Activated CD4-positive, alpha-beta T cell treated with anti-CD3 and anti-CD28 coated beads, Interleukin-2, amount 10 ng/mL, durations not matched to agents 24 days and 14 days (primary cell): ENCODE measurements at regions not wholly inside any gene's neighbourhood (a gene's known extent, or its start where the extent isn't known, plus 50 kb on each side); places are given as distances from the start of the nearest gene placed in this dataset.

Experiments
- DNase-seq: peaks from one replicate; pipeline ENCODE4 v3.0.0; 2022
- H3K27ac Mint-ChIP-seq: one replicate; pipeline ENCODE4 v1.8.0; 2022; ENCODE audit warnings: mild to moderate bottlenecking, mixed read lengths
- H3K27me3 Mint-ChIP-seq: one replicate; pipeline ENCODE4 v1.8.0; 2022; ENCODE audit warnings: mixed read lengths
- H3K36me3 Mint-ChIP-seq: one replicate; pipeline ENCODE4 v1.8.0; 2022; ENCODE audit warnings: low read depth, mild to moderate bottlenecking, mixed read lengths
- H3K4me1 Mint-ChIP-seq: one replicate; pipeline ENCODE4 v1.8.0; 2021; ENCODE audit warnings: mixed read lengths
- H3K4me3 Mint-ChIP-seq: one replicate; pipeline ENCODE4 v1.8.0; 2022; ENCODE audit warnings: mild to moderate bottlenecking, moderate library complexity, mixed read lengths
- H3K9me3 Mint-ChIP-seq: one replicate; pipeline ENCODE4 v1.8.0; 2021; ENCODE audit warnings: mixed read lengths
- intact Hi-C: fragments of 100-400 bp; cut with micrococcal nuclease; formaldehyde crosslinking; loops from one replicate; pipeline ENCODE4 v1.15.1; 2023

DNA sequence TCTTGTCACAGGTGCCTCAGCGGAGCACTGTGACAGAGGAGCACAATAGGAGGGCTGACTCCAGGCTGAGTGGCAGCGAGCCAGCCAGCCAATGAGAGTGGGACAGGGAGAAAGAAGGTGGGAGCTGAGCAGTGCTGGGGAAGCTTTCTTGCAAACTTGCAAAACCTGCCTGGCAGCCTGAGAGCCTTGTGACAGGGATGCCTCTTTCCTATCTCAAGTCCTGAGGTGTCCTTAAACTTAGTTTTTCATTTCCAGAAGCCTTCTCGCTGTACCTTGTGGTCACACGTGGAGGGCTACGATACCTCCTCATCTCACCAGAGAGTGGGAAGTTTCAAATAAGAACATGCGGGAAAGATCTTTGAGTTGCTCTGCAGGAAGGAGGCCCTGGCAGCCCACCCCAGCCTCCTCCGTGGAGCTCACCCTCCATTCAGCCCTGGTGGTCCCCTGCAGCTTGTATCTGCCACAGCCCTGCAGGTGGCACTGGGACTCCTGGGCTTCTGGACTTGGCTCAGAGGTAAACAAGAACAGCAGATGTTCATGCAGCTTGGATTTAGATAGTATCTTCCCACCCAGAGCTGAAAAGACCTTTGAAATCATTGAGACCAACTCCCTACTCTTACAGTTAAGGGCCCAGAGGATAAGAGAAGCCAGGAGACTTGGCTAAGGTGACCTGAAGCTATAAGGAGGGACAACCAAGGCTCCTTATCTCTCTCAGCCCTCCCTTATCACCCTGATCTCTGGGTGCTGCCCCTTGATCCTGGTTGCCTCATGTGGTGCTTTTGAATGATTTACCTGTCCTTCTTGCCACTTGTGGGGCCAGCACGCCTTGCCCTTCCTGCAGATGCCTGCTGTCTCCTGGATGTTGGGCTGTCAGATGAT is 153.5 kb upstream of the MAX start:
- H3K27ac Mint-ChIP-seq: no peak overlapping the region
- no peak for DNase-seq
- H3K36me3 Mint-ChIP-seq: peaks cover 4% of the 10 kb centered on the region
- no peaks in the 10 kb centered on the region for H3K27me3 Mint-ChIP-seq
- peaks cover 22% of the 10 kb centered on the region for H3K4me1 Mint-ChIP-seq
- intact Hi-C loops: no loop called here
- H3K9me3 Mint-ChIP-seq: peaks cover 8% of the 10 kb centered on the region
- no peak overlapping the region for H3K4me3 Mint-ChIP-seq

DNA sequence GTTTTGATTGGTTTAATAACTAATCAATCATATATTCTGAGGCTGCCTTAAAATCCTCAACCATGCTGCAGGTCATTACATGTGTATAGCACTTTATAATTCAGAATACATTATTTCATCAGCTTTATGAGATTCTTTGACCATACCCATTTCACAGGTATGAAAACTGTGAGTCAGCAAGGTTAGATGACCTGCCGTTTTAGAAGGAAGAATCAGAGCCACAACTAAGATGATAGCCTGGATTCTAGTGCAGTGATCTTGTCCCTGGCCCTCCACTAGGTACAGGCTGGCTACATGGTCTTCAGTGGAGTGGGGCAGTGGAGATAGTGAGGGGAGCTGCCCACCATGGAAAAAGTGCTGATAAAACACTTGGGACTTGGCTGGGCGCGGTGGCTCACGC is 154.4 kb upstream of the MAX start:
- Mint-ChIP-seq H3K27ac (no peak overlapping the region), H3K27me3 (no peaks in the 10 kb centered on the region), H3K4me3 (no peak overlapping the region), H3K36me3 (peaks cover 4% of the 10 kb centered on the region), H3K9me3 (peaks cover 8% of the 10 kb centered on the region), H3K4me1 (peaks cover 24% of the 10 kb centered on the region)
- DNase-seq: no peak
- intact Hi-C loops: no loop called here

DNA sequence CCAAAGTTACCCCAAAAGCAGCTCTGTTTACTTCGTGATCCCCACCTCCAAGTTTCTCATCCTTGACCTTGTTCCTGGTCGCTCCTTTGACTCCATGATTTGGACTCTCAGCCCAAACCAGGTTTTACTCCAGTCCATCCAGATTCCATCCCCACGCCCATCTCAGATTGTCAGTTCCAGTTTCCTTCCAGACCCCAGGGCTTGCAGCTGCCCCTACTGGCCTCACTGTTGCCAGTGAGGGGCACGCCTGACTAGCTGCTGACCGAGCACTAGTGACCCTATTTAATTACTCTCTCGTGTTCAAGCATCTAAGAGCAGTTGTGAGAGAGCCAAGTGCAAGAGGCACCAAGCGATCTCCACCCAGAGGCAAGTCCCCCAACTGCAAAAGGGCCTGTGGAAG is 155.1 kb upstream of the FUT8 start:
- Mint-ChIP-seq H3K4me3 (no peak overlapping the region), H3K9me3 (peaks cover 8% of the 10 kb centered on the region), H3K36me3 (peaks cover 4% of the 10 kb centered on the region), H3K4me1 (peaks cover 24% of the 10 kb centered on the region), H3K27me3 (no peaks in the 10 kb centered on the region), H3K27ac (no peak overlapping the region)
- intact Hi-C loops: no loop called here
- DNase-seq: no peak

DNA sequence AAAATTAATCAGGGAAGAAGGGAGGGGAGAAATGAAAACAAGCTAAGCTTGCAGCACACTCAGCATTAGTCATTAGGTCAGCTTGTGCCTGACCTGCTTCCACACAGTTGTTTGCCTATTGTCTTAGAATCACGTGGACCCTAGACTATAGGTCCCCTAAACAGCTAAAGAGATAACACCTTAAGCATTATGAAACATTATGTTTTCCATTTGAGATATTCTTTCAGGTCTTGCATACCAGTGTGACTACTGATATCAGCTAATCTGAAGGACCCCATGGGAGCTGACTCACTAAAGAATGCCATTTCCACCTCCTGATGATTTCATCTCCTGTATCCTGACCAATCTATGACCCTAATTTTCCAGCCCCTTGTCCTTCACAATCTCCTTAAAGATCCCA is 154.1 kb upstream of the FUT8 start:
- Mint-ChIP-seq H3K27me3 (no peaks in the 10 kb centered on the region), H3K36me3 (peaks cover 2% of the 10 kb centered on the region), H3K4me1 (peaks cover 22% of the 10 kb centered on the region), H3K27ac (no peak overlapping the region), H3K9me3 (peaks cover 5% of the 10 kb centered on the region), H3K4me3 (no peak overlapping the region)
- intact Hi-C loops: no loop called here
- DNase-seq: no peak

DNA sequence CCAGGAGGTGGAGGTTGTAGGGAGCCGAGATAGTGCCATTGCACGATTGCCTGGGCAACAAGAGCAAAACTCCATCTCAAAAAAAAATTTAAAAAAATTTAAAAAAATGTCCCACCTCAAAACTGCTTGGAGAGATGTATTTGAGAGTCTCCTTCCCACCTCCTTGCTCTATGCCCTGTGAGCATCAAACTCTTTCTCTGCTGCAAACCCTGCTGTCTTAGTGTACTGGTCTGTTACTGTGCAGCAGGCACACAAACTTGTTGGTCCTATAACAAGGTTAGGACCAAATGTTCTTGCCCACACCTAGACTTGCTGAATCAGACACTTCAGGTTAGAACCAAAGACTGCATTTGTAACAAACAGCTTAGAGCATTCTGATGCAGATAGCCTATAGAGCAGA is 153.5 kb upstream of the FUT8 start:
- Mint-ChIP-seq H3K27ac (no peak overlapping the region), H3K4me1 (peaks cover 22% of the 10 kb centered on the region)

DNA sequence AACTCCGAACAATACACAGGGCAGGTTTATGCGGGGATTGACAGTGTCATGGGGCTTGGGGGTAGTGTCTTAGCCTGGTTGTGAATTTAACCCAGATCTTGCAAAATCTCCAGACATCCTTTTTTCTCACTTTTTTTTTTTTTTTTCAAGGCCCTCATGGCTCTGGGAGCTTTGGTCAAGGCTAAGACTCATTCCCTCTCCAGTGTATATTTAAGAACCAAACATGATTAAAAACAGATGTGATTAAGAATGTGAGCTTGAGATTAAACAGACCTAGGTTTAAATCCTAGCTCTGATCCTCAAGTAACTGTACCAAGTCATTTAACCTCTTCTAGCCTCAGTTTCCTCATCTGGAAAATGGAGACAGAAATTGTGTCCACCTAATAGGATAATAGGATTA is 151.7 kb upstream of the FUT8 start:
- DNase-seq: no peak
- intact Hi-C loops: no loop called here
- Mint-ChIP-seq H3K36me3 (peaks cover 2% of the 10 kb centered on the region), H3K4me1 (peaks cover 13% of the 10 kb centered on the region), H3K27me3 (no peaks in the 10 kb centered on the region), H3K4me3 (no peak overlapping the region), H3K9me3 (peaks cover 4% of the 10 kb centered on the region), H3K27ac (no peak overlapping the region)

More for the DNA sequence above, 153.5 kb upstream of the FUT8 start:
- Mint-ChIP-seq H3K36me3 (peaks cover 2% of the 10 kb centered on the region), H3K4me3 (no peak overlapping the region), H3K9me3 (peaks cover 4% of the 10 kb centered on the region), H3K27me3 (no peaks in the 10 kb centered on the region)
- no peak for DNase-seq
- intact Hi-C loops: no loop called here

DNA sequence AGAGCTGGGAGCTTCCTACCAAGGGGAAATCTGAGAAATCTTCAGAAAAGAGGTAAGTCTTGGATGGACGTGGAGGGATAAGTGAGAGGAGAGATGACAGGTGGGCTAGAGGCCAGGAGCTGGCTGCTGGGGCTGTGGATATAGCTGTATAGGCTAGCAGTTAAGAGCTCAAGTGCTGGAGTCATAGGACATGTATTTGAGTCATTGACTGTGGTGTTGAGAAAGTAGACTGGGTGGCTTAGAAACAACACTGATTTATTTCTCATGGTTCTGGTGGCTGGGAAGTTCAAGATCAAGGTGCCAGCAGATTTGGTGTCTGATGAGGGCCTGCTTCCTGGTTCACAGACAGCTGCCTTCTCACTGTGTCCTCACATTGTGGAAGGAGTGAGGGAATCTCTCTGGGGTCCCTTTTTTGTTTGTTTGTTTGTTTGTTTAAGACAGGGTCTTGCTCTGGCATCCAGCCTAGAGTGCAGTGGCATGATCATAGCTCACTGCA is 151.1 kb upstream of the FUT8 start:
- Mint-ChIP-seq H3K27ac (no peak overlapping the region), H3K27me3 (no peaks in the 10 kb centered on the region), H3K9me3 (peaks cover 4% of the 10 kb centered on the region), H3K4me3 (no peak overlapping the region), H3K4me1 (peaks cover 10% of the 10 kb centered on the region), H3K36me3 (peaks cover 2% of the 10 kb centered on the region)
- intact Hi-C loops: no loop called here
- DNase-seq: no peak

DNA sequence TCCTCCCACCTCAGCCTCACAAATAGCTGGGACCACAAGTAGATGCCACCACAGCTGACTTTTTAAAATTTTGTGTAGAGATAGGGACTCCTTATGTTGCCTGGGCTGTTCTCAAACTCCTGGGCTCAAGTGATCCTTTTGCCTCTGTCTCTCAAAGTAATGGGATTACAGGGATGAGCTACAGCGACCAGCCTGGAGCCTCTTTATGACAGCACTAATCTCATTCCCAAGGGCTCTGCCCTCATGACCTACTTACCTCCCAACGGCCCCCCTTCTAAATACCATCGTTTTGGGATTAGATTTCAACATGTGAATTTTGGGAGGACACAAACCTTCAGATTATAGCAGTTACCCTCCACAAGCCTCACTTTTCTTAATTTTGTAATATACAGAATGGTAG is 150.6 kb upstream of the FUT8 start:
- Mint-ChIP-seq H3K36me3 (peaks cover 2% of the 10 kb centered on the region), H3K4me1 (peaks cover 10% of the 10 kb centered on the region), H3K4me3 (no peak overlapping the region), H3K27ac (no peak overlapping the region), H3K27me3 (no peaks in the 10 kb centered on the region), H3K9me3 (peaks cover 4% of the 10 kb centered on the region)
- no peak for DNase-seq
- intact Hi-C loops: no loop called here

DNA sequence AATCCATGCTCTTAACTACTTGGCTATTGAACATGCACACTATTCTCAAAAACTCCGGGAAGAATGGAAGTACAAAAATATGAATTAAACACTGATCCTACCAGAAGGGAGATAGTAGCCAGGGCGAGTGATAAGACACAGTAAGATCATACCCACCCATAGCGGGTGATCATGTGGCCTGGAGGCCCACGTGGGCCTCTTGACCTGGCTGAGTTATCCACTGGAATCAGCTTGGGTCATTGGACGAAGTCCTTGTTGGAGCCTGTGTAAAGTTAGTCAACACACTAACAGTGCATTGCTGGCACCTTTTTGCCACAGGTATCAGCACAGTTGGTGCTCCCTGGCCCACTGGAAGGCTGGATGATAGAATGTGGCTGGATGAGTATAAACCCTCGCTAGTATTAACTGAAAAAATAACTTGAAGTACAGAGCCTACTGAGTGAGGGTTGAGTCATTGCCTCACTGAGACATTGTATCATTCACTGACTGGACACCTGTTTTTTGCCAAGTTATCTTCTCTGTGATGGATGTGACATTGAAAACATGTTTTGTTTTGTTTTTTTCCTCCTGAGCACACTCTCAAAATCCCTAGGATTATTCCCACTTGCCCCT is 149.2 kb upstream of the FUT8 start:
- H3K4me3 Mint-ChIP-seq: no peak overlapping the region
- intact Hi-C loops: no loop called here
- no peaks in the 10 kb centered on the region for H3K27me3 Mint-ChIP-seq
- H3K4me1 Mint-ChIP-seq: peaks cover 11% of the 10 kb centered on the region
- no peak overlapping the region for H3K27ac Mint-ChIP-seq
- H3K36me3 Mint-ChIP-seq: peaks cover 2% of the 10 kb centered on the region
- peaks cover 4% of the 10 kb centered on the region for H3K9me3 Mint-ChIP-seq
- no peak for DNase-seq

DNA sequence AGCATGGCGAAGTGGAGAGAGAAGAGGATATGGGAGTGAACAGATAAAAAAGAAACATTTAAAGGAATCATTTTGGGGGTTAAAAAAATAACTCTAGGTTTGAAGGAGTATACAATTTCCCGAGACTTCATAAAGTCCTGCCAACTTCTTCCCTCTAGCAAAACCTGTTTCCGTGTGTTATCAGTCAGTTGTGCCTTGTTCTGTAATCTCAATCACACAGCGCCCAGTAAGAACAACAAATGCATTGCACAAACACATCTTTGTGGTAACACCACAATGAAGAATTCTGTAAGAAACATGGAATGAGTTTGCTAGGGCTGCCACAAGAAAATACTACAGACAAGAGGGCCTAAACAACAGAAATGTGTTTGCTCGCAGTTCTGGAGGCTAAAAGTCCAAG is 144.7 kb upstream of the FUT8 start:
- no peak overlapping the region for H3K27ac Mint-ChIP-seq
- peaks cover 7% of the 10 kb centered on the region for H3K4me1 Mint-ChIP-seq
- H3K9me3 Mint-ChIP-seq: no peaks in the 10 kb centered on the region
- H3K36me3 Mint-ChIP-seq: no peaks in the 10 kb centered on the region
- intact Hi-C loops: no loop called here
- no peak for DNase-seq
- H3K27me3 Mint-ChIP-seq: no peaks in the 10 kb centered on the region
- no peak overlapping the region for H3K4me3 Mint-ChIP-seq

DNA sequence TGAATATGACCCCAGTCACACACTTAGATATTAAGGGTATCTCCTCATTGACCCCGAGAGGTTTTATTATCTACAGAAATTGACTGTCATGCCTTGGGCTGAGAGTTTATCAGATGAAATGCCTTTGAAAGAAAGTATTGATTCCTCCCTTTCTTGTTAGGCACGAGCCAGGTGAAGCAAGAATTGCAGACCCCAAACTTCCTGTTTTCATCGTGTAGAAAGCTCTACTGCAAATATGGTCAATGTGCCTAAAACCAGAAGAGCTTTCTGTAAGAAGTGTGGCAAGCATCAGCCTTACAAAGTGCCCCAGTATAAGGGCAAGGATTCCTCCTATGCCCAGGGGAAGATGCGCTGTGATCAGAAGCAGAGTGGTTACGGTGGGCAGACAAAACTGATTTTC is 143.9 kb upstream of the FUT8 start:
- intact Hi-C loops: no loop called here
- H3K4me3 Mint-ChIP-seq: no peak overlapping the region
- H3K27ac Mint-ChIP-seq: no peak overlapping the region
- no peak for DNase-seq
- no peaks in the 10 kb centered on the region for H3K36me3 Mint-ChIP-seq
- no peaks in the 10 kb centered on the region for H3K9me3 Mint-ChIP-seq
- H3K4me1 Mint-ChIP-seq: peaks cover 7% of the 10 kb centered on the region
- no peaks in the 10 kb centered on the region for H3K27me3 Mint-ChIP-seq

DNA sequence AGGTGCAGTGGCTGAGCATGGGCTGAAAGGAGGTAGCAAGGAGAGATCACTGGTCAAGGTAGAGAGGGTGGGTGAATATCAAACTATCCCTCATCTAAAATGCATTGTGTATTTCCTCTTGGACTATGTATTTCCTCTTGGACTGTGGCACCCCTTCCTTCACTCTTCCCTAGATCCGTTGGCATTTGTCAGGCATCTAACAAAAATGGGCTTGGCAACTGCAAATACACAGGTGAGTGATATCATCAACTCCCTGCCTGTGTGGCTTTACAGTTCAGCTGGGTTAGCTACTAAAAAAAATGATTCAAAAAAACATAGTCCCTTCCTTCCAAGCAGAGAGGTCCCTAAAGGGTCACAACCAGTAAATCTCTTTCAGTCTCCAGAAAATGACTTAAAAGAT is 142.8 kb upstream of the FUT8 start:
- H3K4me1 Mint-ChIP-seq: peaks cover 7% of the 10 kb centered on the region

DNA sequence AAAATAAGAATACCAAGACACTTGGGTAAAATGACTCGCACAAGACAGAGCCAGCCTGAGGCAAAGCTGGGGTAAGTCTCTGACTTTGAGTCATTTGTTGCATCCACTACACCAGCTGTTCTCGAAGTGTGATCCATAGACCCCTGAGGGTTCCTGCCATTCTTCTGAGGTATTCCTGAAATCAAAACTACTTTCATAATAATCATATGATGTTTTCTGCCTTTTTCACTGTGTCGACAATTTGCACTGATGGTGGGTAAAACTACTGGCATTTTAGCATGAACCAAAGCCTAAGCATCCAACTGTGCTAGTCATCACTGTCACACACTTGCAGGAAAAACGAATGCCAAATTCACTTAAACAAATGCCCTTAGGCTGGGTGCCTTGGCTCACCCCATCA is 135.5 kb upstream of the FUT8 start:
- DNase-seq: no peak
- intact Hi-C loops: no loop called here
- peaks cover 2% of the 10 kb centered on the region for H3K36me3 Mint-ChIP-seq
- H3K4me1 Mint-ChIP-seq: peaks cover 7% of the 10 kb centered on the region
- H3K4me3 Mint-ChIP-seq: no peak overlapping the region
- no peaks in the 10 kb centered on the region for H3K27me3 Mint-ChIP-seq
- no peak overlapping the region for H3K27ac Mint-ChIP-seq
- no peaks in the 10 kb centered on the region for H3K9me3 Mint-ChIP-seq

More for the DNA sequence above, 142.8 kb upstream of the FUT8 start:
- Mint-ChIP-seq H3K9me3 (no peaks in the 10 kb centered on the region), H3K4me3 (no peak overlapping the region), H3K27ac (no peak overlapping the region), H3K36me3 (no peaks in the 10 kb centered on the region), H3K27me3 (no peaks in the 10 kb centered on the region)
- intact Hi-C loops: no loop called here
- no peak for DNase-seq

DNA sequence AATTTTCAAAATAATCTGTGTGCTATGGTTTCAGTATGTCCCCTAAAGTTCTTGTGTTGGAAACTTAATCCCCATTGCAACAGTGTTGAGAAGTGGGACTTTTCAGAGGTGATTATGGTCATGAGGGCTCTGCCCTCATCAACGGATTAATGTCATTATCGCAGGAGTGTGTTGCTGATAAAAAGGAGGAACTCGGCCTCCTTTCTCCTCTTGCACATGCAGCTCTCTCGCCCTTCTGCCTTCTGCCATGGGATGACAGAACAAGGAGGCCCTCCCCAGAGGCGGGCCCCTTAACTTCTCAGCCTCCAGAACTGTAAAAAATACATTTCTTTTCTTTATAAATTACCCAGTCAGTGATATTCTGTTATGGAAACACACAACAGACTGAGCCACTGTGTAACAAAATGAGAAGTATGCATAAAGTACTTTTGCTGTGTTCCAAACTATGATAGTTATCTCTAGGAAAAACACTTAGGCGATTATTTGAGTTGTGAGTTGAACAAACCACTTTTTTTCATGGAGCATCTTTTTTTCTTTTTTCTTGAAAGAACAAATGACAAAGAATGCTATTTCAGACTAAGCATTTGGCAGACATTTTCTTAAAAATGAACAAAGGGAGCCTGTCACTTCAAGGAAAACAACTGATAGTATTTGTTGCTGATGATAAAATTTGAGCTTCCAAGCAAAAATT is 134.8 kb upstream of the FUT8 start:
- Mint-ChIP-seq H3K36me3 (peaks cover 2% of the 10 kb centered on the region), H3K27me3 (no peaks in the 10 kb centered on the region), H3K4me3 (no peak overlapping the region), H3K27ac (no peak overlapping the region), H3K9me3 (no peaks in the 10 kb centered on the region), H3K4me1 (peaks cover 14% of the 10 kb centered on the region)
- intact Hi-C loops: no loop called here
- no peak for DNase-seq
